OCI-LY7 (cell line): ENCODE measurements at regions not wholly inside any gene's neighbourhood (a gene's known extent, or its start where the extent isn't known, plus 50 kb on each side); places are given as distances from the start of the nearest gene placed in this dataset.
"Not testable (repeated sequence)": the region's sequence is repeated elsewhere in the genome, so short reads cannot be mapped to it uniquely, and the experiment has no call there.

ENCODE experiments used
- BruUV-seq: library from RNA; stranded (reverse); fragments of 400-500 nt; replicated peaks from 2 replicates; lab custom pipeline; 2021; lab: Mats Ljungman, UMichigan
- CTCF ChIA-PET: fragments of 300-600 bp; sonication (Branson Sonifier 250); formaldehyde crosslinking; loops from one replicate; lab custom pipeline; 2022; ENCODE audit warnings: antibody characterized with exemption; ENCODE audit not compliant: unreplicated experiment; lab: Charles Lee
- POLR2A ChIA-PET: fragments of 300-600 bp; sonication (Branson Sonifier 250); formaldehyde crosslinking; loops from one replicate; lab custom pipeline; 2022; ENCODE audit warnings: antibody characterized with exemption; lab: Charles Lee
- DNase-seq: peaks from one replicate; pipeline ENCODE4 v3.0.0-alpha.2; 2015; ENCODE audit warnings: low spot score
- H2AFZ ChIP-seq: fragments of 200-600 bp; sonication (generic), shearing (Covaris generic); 2 replicates; pipeline ENCODE4 v1.6.1; 2014; ENCODE audit warnings: mild to moderate bottlenecking, antibody characterized with exemption, low read length, moderate library complexity
- H3K27ac ChIP-seq: fragments of 200-600 bp; sonication (generic); 2 replicates; pipeline ENCODE4 v1.5.1; 2014; ENCODE audit warnings: mixed run types, low read depth, mild to moderate bottlenecking, moderate library complexity, low read length, inconsistent platforms; ENCODE audit not compliant: poor library complexity, severe bottlenecking
- H3K36me3 ChIP-seq: fragments of 200-600 bp; sonication (generic); 2 replicates; pipeline ENCODE4 v1.6.1; 2014; ENCODE audit warnings: mild to moderate bottlenecking, antibody characterized with exemption, low read length, moderate library complexity, mixed read lengths; ENCODE audit not compliant: insufficient read depth
- H3K4me1 ChIP-seq: fragments of 200-600 bp; sonication (generic); 2 replicates; pipeline ENCODE4 v1.5.1; 2014; ENCODE audit warnings: mild to moderate bottlenecking, low read length; ENCODE audit not compliant: insufficient read depth, poor library complexity, severe bottlenecking
- H3K4me2 ChIP-seq: fragments of 200-600 bp; sonication (generic); 2 replicates; pipeline ENCODE4 v1.6.1; 2014; ENCODE audit warnings: mild to moderate bottlenecking, low read length
- H3K4me3 ChIP-seq: fragments of 200-600 bp; sonication (generic); 2 replicates; pipeline ENCODE4 v1.5.1; 2014; ENCODE audit warnings: mild to moderate bottlenecking, low read depth, low read length; ENCODE audit not compliant: poor library complexity, severe bottlenecking
- H3K79me2 ChIP-seq: fragments of 200-600 bp; sonication (generic); 2 replicates; pipeline ENCODE4 v1.6.1; 2016; ENCODE audit warnings: low read depth, mild to moderate bottlenecking, low read length, moderate library complexity, mixed read lengths; ENCODE audit not compliant: insufficient read depth
- H3K9me2 ChIP-seq: fragments of 200-600 bp; sonication (generic); 2 replicates; pipeline ENCODE4 v1.6.1; 2016; ENCODE audit warnings: mild to moderate bottlenecking, low read length, mixed read lengths; ENCODE audit not compliant: insufficient read depth
- H3K9me3 ChIP-seq: fragments of 200-600 bp; sonication (generic); 2 replicates; pipeline ENCODE4 v1.6.1; 2014; ENCODE audit warnings: mild to moderate bottlenecking, mixed run types, low read length, mixed read lengths
- H4K20me1 ChIP-seq: fragments of 200-600 bp; sonication (generic); 2 replicates; pipeline ENCODE4 v1.6.1; 2014; ENCODE audit warnings: mild to moderate bottlenecking, antibody characterized with exemption, low read length, moderate library complexity, mixed read lengths; ENCODE audit not compliant: insufficient read depth
- CTCF ChIP-seq: fragments of 200-600 bp; sonication (generic); conservative IDR thresholded peaks from 2 replicates; pipeline ENCODE4 v1.5.1; 2014; ENCODE audit warnings: mild to moderate bottlenecking, antibody characterized with exemption, low read length, moderate library complexity, mixed read lengths
- EZH2phosphoT487 ChIP-seq: fragments of 200-600 bp; sonication (generic); IDR thresholded peaks from 2 replicates; pipeline ENCODE4 v1.6.1; 2018; ENCODE audit warnings: low read depth, borderline replicate concordance, mild to moderate bottlenecking, mixed run types, antibody characterized with exemption, low read length, moderate library complexity, mixed read lengths
- intact Hi-C: fragments of 100-400 bp; cut with micrococcal nuclease; formaldehyde crosslinking; loops from one replicate; pipeline ENCODE4 v1.10.0; 2022; ENCODE audit not compliant: unreplicated experiment

- Histone ChIP-seq H3K9me2 (no peaks in the 10 kb centered on the region), H3K4me3 (no peak overlapping the region)
- TF ChIP-seq EZH2phosphoT487 (no peak), CTCF (no peak)
These were observed 1216.3 kb upstream of the GOT2 start for GRCh38 chr16:59950431-59950830.

GRCh38 chr16:59944041-59944440 lies 1209.9 kb upstream of the GOT2 start:
- H3K9me2 ChIP-seq, CTCF ChIA-PET, H2AFZ ChIP-seq, H4K20me1 ChIP-seq, H3K4me1 ChIP-seq, H3K4me2 ChIP-seq, H3K36me3 ChIP-seq, H3K4me3 ChIP-seq, DNase-seq, BruUV-seq, H3K79me2 ChIP-seq, POLR2A ChIA-PET, H3K27ac ChIP-seq, H3K9me3 ChIP-seq, intact Hi-C loops: not testable (repeated sequence)

More at GRCh38 chr16:59950431-59950830, 1216.3 kb upstream of the GOT2 start:
- Histone ChIP-seq H3K4me2 (no peak overlapping the region), H3K79me2 (no peaks in the 10 kb centered on the region), H4K20me1 (no peaks in the 10 kb centered on the region), H3K36me3 (no peaks in the 10 kb centered on the region), H2AFZ (no peak overlapping the region), H3K9me3 (no peaks in the 10 kb centered on the region), H3K4me1 (no peaks in the 10 kb centered on the region), H3K27ac (no peak overlapping the region)
- CTCF ChIA-PET: no interaction called here
- BruUV-seq: no TSS peak
- POLR2A ChIA-PET: no interaction called here
- intact Hi-C loops: no loop called here
- no peak for DNase-seq

- POLR2A ChIA-PET: interaction anchor here (0.5 kb wide), 1 partner anchor 63 kb away, joined by 4 read pairs; no protein-coding TSS in a partner anchor
- H3K9me3 ChIP-seq: no peaks in the 10 kb centered on the region
- no peak overlapping the region for H2AFZ ChIP-seq
- H3K4me1 ChIP-seq: no peaks in the 10 kb centered on the region
- no peaks in the 10 kb centered on the region for H3K9me2 ChIP-seq
- no TSS peak for BruUV-seq
- intact Hi-C loops: no loop called here
- TF ChIP-seq CTCF (no peak), EZH2phosphoT487 (no peak)
- CTCF ChIA-PET: no interaction called here
- H3K27ac ChIP-seq: no peak overlapping the region
- no peaks in the 10 kb centered on the region for H4K20me1 ChIP-seq
- H3K36me3 ChIP-seq: no peaks in the 10 kb centered on the region
- H3K4me3 ChIP-seq: no peak overlapping the region
- no peak overlapping the region for H3K4me2 ChIP-seq
- no peaks in the 10 kb centered on the region for H3K79me2 ChIP-seq
- DNase-seq: no peak
These were observed 1207.5 kb upstream of the GOT2 start for GRCh38 chr16:59941594-59941993.
